Naive thymus-derived CD8-positive, alpha-beta T cell (primary cell): ENCODE measurements at regions not wholly inside any gene's neighbourhood (a gene's known extent, or its start where the extent isn't known, plus 50 kb on each side); places are given as distances from the start of the nearest gene placed in this dataset.
"Not testable (repeated sequence)": the region's sequence is repeated elsewhere in the genome, so short reads cannot be mapped to it uniquely, and the experiment has no call there.

ENCODE experiments used
- ATAC-seq, 2 donors: fragments of 150-1000 bp; cut with Tn5 transposase in 1 of 2; sonication (Bioruptor Pico), chemical (Tn5 transposase) in 1 of 2; 1 replicate in 1 of 2; 2 replicates in 1 of 2; pipeline ENCODE4 v1.10.0; 2021; ENCODE audit warnings: mild to moderate bottlenecking in 2 of 2, moderate library complexity in 2 of 2
- POLR2A ChIA-PET: fragments of 350-600 bp; sonication (Branson Sonifier 250); formaldehyde crosslinking; loops from one replicate; lab custom pipeline; 2021; ENCODE audit warnings: antibody characterized with exemption; lab: Charles Lee
- DNase-seq, 10 donors: peaks; one replicate each; pipeline versions ENCODE4 v3.0.0 to v3.0.0-alpha.2; 2020 to 2022
- H3K27ac Mint-ChIP-seq, 10 donors: one replicate each; pipeline ENCODE4 v1.8.0; 2020 to 2022; ENCODE audit warnings: mild to moderate bottlenecking in 10 of 10, mixed read lengths in 10 of 10, moderate library complexity in 4 of 10, inconsistent platforms in 1 of 10
- H3K27me3 Mint-ChIP-seq, 5 donors: one replicate each; pipeline ENCODE4 v1.8.0; 2021 to 2022; ENCODE audit warnings: mixed read lengths in 5 of 5
- H3K36me3 Mint-ChIP-seq, 3 donors: one replicate each; pipeline ENCODE4 v1.8.0; 2020 to 2022; ENCODE audit warnings: mixed read lengths in 3 of 3, mild to moderate bottlenecking in 2 of 3, inconsistent platforms in 1 of 3
- H3K4me1 Mint-ChIP-seq, 4 donors: one replicate each; pipeline ENCODE4 v1.8.0; 2021 to 2022; ENCODE audit warnings: mixed read lengths in 4 of 4
- H3K4me3 Mint-ChIP-seq, 10 donors: one replicate each; pipeline ENCODE4 v1.8.0; 2020 to 2022; ENCODE audit warnings: mild to moderate bottlenecking in 10 of 10, mixed read lengths in 10 of 10, moderate library complexity in 6 of 10, inconsistent platforms in 1 of 10
- H3K9me3 Mint-ChIP-seq, 9 donors: one replicate each; pipeline ENCODE4 v1.8.0; 2020 to 2022; ENCODE audit warnings: mixed read lengths in 9 of 9, mild to moderate bottlenecking in 3 of 9, inconsistent platforms in 1 of 9, moderate library complexity in 1 of 9

DNA sequence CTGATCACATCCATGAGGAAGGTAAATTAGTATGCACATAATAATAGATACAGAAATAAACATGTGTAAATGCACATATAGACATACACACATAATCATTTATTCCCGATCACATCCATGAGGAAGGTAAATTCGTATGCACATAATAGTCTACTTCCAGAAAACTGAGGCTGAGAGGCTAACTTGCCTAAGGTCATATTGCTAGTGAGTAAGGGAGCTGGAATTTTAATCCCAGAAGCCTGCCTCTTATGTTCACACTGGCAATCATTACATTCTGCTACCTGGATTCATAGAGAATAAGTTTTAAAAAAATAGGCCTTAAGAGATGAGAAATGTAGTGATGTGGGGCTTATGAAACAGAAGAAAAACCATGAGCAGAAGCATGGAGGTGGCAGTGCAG, 716.3 kb downstream of the BRINP1 start:
- Mint-ChIP-seq H3K36me3 (no peaks in the 10 kb centered on the region), H3K9me3 (peaks cover 0 to 15% (median 3%) of the 10 kb centered on the region in 9 donors), H3K27me3 (no peaks in the 10 kb centered on the region), H3K27ac (no peak overlapping the region), H3K4me3 (no peak overlapping the region), H3K4me1 (no peaks in the 10 kb centered on the region)
- DNase-seq (no peak), ATAC-seq (no peak)
- POLR2A ChIA-PET: no interaction called here

DNA sequence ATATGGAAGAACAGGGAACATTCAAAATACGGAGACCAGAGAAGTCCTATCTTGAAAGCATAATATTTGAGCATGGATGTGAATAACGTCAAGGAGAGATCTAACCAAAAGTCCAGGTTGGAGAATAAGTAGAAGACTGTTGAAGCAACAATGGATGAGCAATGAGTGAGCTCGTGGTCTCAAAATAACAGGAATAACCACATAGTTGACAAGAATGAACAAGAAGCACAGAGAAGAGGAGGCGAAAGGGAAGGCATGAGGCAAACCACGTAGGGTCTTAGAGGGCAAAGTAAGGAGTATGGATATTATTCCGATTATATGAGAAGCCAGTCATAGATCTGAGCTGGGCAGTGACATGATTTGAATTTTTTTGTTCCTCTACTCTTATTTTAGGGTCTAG, 710.2 kb downstream of the BRINP1 start:
- Mint-ChIP-seq H3K27me3 (no peaks in the 10 kb centered on the region), H3K4me1 (no peaks in the 10 kb centered on the region), H3K27ac (no peak overlapping the region), H3K36me3 (no peaks in the 10 kb centered on the region), H3K4me3 (no peak overlapping the region), H3K9me3 (peaks cover 0 to 26% (median 8%) of the 10 kb centered on the region in 9 donors)
- POLR2A ChIA-PET: no interaction called here
- ATAC-seq (no peak), DNase-seq (no peak)

DNA sequence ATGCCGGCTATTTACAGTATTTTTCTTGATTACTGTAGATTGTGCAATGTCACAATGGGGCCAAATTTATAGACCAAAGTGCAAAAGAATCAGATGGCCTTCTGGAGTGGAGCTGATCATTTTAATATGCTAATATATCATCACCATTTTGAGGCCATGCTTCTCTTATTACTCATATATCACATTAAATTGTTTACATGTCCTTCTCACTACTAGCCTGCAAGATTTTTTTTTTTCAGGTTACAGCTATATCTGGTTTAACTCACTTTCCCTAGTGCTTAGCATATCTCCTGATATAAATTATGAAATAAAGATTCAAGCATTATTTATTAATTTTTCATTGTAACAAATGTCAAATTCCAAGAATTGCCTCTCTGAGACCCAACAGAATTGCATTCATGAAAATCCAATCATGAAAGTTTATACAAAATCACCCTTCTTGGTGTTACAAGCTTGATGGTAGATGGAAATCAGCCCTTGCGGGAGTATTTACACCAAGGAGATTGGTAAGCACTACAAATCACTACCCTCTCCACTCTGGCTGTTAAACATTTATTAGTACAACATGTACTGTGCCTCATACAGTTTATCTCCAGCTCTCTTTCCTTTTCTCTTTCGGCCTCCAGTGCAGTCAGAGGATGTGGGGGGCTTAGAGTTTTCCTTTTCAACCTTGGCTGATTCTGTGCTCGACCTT, 703.9 kb downstream of the BRINP1 start:
- no peaks in the 10 kb centered on the region for H3K4me1 Mint-ChIP-seq
- DNase-seq (no peak), ATAC-seq (no peak)
- H3K9me3 Mint-ChIP-seq: peaks cover 0 to 11% (median 0%) of the 10 kb centered on the region in 9 donors
- POLR2A ChIA-PET: no interaction called here
- no peak overlapping the region for H3K27ac Mint-ChIP-seq
- no peak overlapping the region for H3K4me3 Mint-ChIP-seq
- no peaks in the 10 kb centered on the region for H3K36me3 Mint-ChIP-seq
- H3K27me3 Mint-ChIP-seq: no peaks in the 10 kb centered on the region

DNA sequence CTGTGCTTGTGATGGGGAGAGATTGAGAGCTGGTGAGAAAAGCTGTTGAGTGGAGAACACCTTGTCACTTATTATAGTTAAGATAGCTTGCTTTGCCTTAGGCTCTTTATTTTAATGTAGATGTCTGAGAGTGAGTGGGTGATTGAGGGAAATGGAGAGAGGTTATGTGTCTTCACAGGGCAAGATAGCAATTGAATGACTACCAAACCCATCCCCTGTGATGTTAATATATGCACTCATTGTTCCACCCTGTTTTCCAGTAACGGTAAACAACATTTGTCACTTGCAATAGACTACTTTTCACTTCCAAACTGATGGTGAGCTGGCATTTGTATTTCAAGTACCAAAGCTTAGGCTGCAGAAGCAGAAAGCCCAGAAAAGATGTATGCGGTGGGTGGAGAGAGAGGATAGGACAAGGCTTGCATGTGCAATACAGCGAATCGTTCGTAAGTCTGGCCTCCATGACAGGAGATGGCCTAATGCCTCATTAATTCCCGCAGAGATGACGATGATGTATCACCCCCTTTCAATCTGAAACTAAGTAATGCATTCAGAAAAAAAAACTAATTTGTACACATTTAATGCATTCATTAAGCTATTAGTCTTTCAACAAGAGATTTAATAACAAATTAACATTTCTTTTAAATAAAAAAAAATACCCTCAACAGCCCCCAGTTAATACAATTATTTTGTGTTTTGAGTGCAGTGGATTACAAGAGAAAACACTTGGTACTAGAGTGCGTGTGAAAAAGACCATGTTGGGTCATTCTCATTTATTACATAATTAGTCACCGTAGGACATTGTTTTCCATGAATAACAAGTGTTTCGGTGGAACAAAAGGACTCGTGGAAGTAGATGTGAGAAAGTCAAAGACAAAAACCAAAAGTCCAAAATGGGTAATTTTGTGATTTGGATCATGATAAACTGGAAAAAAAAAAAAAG, 699.0 kb downstream of the BRINP1 start:
- Mint-ChIP-seq H3K4me3 (no peak overlapping the region), H3K27ac (no peak overlapping the region), H3K27me3 (no peaks in the 10 kb centered on the region), H3K9me3 (peaks cover 0 to 15% (median 6%) of the 10 kb centered on the region in 9 donors), H3K4me1 (no peaks in the 10 kb centered on the region), H3K36me3 (no peaks in the 10 kb centered on the region)
- POLR2A ChIA-PET: no interaction called here
- DNase-seq: no peak
- no peak for ATAC-seq

DNA sequence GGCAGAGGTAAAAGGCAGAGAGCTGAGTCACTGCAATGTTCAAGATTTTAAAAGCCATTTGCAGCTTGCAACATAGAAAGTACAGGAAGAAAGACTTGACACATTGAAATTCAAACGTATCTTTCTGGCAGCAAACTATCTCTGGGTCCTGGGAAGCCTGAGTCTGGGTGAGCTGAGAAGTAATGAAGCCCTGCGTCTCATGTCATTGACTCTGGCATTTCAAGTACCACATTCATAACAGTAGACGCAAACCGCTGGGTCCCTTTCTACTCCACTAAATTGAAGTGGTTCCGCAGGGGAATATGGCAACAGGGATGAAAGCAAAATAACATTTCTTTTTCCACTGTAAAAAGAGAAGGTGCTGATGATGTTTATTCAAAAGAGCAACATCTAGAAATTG, 694.3 kb downstream of the BRINP1 start:
- POLR2A ChIA-PET: no interaction called here
- H3K4me1 Mint-ChIP-seq: no peaks in the 10 kb centered on the region
- DNase-seq: no peak
- no peaks in the 10 kb centered on the region for H3K27me3 Mint-ChIP-seq
- H3K27ac Mint-ChIP-seq: no peak overlapping the region
- H3K36me3 Mint-ChIP-seq: no peaks in the 10 kb centered on the region
- no peak for ATAC-seq
- no peak overlapping the region for H3K4me3 Mint-ChIP-seq
- H3K9me3 Mint-ChIP-seq: peaks cover 0 to 22% (median 4%) of the 10 kb centered on the region in 9 donors

DNA sequence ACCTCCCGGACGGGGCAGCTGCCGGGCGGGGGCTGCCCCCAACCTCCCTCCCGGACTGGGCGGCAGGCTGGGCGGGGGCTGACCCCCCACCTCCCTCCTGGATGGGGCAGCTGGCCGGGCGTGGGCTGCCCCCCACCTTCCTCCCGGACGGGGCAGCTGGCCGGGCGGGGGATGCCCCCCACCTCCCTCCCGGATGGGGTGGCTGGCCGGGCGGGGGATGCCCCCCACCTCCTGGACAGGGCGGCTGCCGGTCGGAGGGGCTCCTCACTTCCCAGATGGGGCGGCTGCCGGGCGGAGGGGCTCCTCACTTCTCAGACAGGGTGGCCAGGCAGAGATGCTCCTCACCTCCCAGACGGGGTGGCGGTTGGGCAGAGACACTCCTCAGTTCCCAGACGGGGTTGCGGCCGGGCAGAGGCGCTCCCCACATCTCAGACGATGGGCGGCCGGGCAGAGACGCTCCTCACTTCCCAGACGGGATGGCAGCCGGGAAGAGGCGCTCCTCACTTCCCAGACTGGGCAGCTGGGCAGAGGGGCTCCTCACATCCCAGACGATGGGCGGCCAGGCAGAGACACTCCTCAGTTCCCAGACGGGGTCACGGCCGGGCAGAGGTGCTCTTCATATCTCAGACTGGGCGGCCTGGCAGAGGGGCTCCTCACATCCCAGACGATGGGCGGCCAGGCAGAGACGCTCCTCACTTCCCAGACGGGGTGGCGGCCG, 691.1 kb downstream of the BRINP1 start:
- ATAC-seq, H3K27me3 Mint-ChIP-seq, H3K36me3 Mint-ChIP-seq, H3K4me1 Mint-ChIP-seq, H3K4me3 Mint-ChIP-seq, H3K27ac Mint-ChIP-seq, POLR2A ChIA-PET, DNase-seq: not testable (repeated sequence)
- H3K9me3 Mint-ChIP-seq: peaks cover 0 to 21% (median 4%) of the 10 kb centered on the region in 9 donors

DNA sequence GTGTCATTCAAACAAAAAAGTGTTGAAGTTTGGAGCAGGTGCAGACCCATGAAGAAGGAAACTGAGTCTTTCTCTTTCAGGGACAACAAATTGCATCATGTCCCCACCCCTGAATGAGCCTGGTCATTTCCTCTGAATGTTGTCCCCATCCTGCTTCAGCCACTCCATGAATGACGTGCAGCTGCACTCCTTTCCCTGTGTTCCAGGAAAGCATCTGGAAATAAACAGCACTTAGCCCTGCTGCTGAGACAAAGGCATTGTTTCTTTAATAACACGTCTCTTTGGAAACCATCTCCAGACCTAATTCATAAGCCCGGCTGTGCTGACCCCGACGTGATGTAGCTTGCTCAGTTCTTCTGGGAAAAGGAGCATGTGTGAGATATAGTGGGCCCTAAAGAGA, 682.3 kb downstream of the BRINP1 start:
- no peaks in the 10 kb centered on the region for H3K27me3 Mint-ChIP-seq
- H3K27ac Mint-ChIP-seq: no peak overlapping the region
- POLR2A ChIA-PET: no interaction called here
- no peak overlapping the region for H3K4me3 Mint-ChIP-seq
- no peaks in the 10 kb centered on the region for H3K36me3 Mint-ChIP-seq
- H3K9me3 Mint-ChIP-seq: peaks cover 0 to 5% (median 0%) of the 10 kb centered on the region in 9 donors
- DNase-seq (no peak), ATAC-seq (no peak)
- H3K4me1 Mint-ChIP-seq: no peaks in the 10 kb centered on the region

DNA sequence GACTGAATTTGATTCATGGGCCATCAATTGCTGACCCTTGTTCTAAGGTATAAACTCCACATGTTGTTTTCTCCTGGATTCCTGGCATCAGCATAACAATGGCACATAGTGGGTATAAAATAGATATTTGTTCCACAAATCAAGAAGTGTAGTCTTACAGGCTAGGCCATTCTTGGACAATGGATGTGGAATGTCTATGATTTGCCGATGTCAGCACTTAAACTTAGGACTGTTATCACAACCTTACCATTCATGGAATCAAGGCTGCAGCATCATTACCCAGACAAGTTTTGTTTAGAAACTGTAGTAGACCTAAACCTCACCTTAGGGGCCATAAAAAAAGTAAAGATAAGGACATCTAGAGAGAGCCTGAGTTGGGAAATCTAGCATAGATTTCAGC, 680.0 kb downstream of the BRINP1 start:
- Mint-ChIP-seq H3K36me3 (no peaks in the 10 kb centered on the region), H3K9me3 (peaks cover 0 to 5% (median 3%) of the 10 kb centered on the region in 9 donors), H3K4me3 (no peak overlapping the region), H3K27me3 (no peaks in the 10 kb centered on the region), H3K4me1 (no peaks in the 10 kb centered on the region), H3K27ac (no peak overlapping the region)
- DNase-seq: no peak
- ATAC-seq: no peak
- POLR2A ChIA-PET: no interaction called here

DNA sequence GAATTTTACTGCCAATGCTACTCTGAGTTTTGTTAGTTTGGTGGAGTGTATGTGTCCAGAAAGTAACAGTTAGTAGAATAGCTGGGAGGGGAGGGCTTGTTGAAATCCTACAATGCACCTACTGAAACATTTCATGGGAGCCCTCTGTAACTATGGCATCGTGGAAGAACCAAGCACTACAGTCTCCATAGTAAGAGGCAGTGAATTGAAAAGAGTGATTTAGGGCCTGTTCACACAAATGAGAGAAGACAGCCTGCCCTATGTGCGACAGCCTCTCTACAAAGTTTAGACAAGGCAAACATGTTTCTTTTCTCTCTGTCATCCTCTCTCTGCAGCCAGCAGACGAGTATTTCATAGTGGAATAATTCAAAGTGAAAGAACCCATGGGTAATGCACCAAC, 676.6 kb downstream of the BRINP1 start:
- Mint-ChIP-seq H3K9me3 (peaks cover 0 to 11% (median 4%) of the 10 kb centered on the region in 9 donors), H3K27me3 (peaks cover 0 to 2% (median 0%) of the 10 kb centered on the region in 5 donors), H3K27ac (no peak overlapping the region), H3K4me1 (no peaks in the 10 kb centered on the region), H3K4me3 (no peak overlapping the region), H3K36me3 (no peaks in the 10 kb centered on the region)
- POLR2A ChIA-PET: no interaction called here
- DNase-seq (no peak), ATAC-seq (no peak)

DNA sequence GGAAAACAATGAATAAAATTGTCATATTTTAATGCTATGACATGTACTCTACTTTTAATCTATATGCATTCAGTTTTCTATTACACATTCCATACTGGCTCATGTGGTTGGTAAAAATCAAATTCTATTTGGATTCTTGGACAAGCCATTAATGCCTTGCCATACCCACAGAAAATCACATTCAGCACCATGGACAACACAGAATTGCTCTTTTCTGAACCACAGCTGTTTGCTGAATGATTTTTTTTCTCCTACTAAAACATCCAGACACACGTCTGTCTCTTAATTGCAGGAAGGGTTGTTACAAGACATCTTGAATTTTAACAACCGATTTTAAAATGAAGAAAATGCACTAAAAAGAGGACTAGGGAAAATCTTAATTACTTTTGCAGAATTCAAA, 675.6 kb downstream of the BRINP1 start:
- no peak overlapping the region for H3K27ac Mint-ChIP-seq
- ATAC-seq: no peak
- H3K27me3 Mint-ChIP-seq: peaks cover 0 to 2% (median 0%) of the 10 kb centered on the region in 5 donors
- H3K4me3 Mint-ChIP-seq: no peak overlapping the region
- POLR2A ChIA-PET: no interaction called here
- DNase-seq: no peak
- H3K4me1 Mint-ChIP-seq: no peaks in the 10 kb centered on the region
- H3K36me3 Mint-ChIP-seq: no peaks in the 10 kb centered on the region
- H3K9me3 Mint-ChIP-seq: peaks cover 0 to 15% (median 3%) of the 10 kb centered on the region in 9 donors

DNA sequence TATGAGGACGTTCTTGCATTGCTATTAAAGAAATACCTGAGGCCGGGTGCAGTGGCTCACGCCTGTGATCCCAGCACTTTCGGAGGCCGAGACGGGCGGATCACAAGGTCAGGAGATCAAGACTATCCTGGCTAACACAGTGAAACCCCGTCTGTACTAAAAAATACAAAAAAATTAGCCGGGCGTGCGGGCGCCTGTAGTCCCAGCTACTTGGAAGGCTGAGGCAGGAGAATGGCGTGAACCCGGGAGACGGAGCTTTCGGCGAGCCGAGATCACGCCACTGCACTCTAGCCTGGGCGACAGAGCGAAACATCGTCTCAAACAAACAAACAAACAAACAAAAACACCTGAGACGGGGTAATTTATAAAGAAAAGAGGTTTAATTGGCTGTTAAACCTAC, 674.0 kb downstream of the BRINP1 start:
- DNase-seq, H3K36me3 Mint-ChIP-seq, H3K4me3 Mint-ChIP-seq, H3K27me3 Mint-ChIP-seq, H3K4me1 Mint-ChIP-seq, POLR2A ChIA-PET, ATAC-seq: not testable (repeated sequence)
- H3K27ac Mint-ChIP-seq: peak overlapping the region in 1 of 10 donors; percentile 35
- peaks cover 0 to 15% (median 6%) of the 10 kb centered on the region in 9 donors for H3K9me3 Mint-ChIP-seq

DNA sequence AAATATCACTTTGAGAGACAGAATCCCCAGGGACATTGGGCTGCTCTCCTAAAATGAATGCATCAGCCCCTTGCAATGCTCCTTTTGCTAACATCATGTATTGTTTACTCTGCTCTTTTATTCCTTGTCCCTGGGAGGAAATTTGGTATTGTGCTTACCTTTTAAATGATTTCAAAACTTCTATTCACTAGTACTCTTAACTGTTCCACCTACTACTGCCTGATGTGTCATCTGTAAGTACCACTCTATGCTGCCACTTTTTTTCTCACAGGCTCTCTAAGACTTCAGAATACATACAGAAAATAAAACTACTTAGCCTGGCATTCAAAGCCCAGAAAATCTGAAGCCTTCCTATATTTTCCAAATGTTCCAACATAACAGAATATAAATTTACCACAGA, 667.2 kb downstream of the BRINP1 start:
- no peaks in the 10 kb centered on the region for H3K4me1 Mint-ChIP-seq
- H3K4me3 Mint-ChIP-seq: no peak overlapping the region
- H3K27ac Mint-ChIP-seq: no peak overlapping the region
- H3K9me3 Mint-ChIP-seq: peaks cover 0 to 27% (median 8%) of the 10 kb centered on the region in 9 donors
- no peaks in the 10 kb centered on the region for H3K36me3 Mint-ChIP-seq
- POLR2A ChIA-PET: no interaction called here
- ATAC-seq: no peak
- no peak for DNase-seq
- peaks cover 0 to 3% (median 0%) of the 10 kb centered on the region in 5 donors for H3K27me3 Mint-ChIP-seq

DNA sequence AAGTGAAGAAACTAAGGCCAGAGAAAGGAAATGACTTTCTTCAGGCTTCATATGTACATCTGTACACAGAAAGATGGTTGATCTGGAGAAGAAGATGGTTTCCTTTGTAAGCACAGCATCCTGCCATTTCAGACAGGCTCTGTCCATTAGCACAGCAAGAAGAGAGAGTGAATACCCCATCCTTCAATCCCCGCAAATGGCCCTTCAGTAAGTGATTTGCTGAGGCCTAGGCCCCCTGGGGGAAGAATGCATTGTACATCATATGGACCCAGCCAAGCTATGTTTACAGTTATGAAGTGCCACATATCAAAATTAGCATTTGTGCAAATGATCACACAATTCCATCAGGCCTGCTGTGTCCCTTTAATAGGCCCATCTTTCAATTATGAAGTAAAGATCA, 657.4 kb downstream of the BRINP1 start:
- DNase-seq (no peak), ATAC-seq (no peak)
- Mint-ChIP-seq H3K9me3 (peaks cover 0 to 8% (median 2%) of the 10 kb centered on the region in 9 donors), H3K36me3 (no peaks in the 10 kb centered on the region), H3K4me3 (no peak overlapping the region), H3K27ac (no peak overlapping the region), H3K27me3 (no peaks in the 10 kb centered on the region), H3K4me1 (no peaks in the 10 kb centered on the region)
- POLR2A ChIA-PET: no interaction called here
